NCI-H2196 treated with DMSO at 0.1 percent for 48 hours (cell line): ENCODE measurements at regions not wholly inside any gene's neighbourhood (a gene's known extent, or its start where the extent isn't known, plus 50 kb on each side); places are given as distances from the start of the nearest gene placed in this dataset.

Experiments used
- DNase-seq: peaks from one replicate; lab custom pipeline; 2025; ENCODE audit not compliant: unreplicated experiment; lab: John Stamatoyannopoulos, UW

DNA sequence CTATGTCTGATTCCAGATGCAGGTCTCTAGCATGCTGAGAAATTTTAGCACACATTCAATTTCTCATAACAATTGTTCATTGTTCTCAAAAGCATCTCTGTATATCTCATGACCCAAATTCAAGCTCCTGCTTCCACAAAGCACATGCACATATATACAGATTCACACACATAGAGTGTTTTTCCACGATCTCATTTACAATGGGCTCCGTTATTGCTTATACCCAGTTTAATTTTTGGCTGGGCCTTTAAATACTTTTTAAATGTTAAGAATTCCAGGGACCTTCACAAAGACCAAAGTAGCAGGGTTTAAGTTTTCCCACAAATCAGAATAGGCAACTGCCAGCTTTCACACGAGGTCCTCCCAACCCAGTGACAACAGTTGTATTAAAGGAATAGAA is 333.5 kb upstream of the SEMA6D start:
- DNase-seq = no peak

DNA sequence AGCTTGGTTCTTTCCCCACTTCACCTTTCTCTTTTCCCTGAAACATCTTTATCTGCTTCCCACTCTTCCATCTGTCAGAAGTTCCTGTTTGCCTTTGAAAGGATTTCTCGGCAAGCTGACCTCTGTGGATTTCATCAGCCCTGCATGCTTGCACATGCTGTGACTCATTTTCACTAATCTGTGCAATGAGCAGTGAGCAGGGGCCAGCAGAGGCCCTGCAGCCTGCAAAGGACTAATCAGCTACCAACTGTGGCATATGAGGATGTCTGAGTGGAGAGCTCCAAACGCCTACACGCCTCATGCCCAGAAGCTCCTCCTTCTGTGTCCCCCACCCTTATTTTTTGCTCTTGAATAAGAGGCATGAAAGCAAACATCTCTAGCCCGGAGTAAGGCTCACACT is 333.0 kb upstream of the SEMA6D start:
- no peak for DNase-seq

DNA sequence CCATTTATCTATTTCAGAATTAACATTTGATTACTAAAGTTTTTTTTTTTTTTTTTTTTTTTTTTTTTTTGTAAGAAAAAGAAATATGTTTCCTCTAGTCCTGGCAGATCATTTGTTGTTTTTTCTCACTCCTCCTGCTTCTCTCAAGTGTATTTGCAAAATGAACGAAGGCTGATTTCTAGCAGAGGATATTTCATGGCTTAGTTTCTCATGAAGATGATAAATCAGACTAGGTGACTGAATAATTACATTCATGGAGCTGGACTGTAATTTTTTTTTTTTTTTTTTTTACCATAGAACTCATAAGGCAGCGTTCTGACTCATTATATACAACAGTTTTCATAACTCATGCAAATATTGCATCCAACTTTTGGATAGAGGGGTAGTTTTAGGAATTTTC is 332.5 kb upstream of the SEMA6D start:
- DNase-seq = no peak

DNA sequence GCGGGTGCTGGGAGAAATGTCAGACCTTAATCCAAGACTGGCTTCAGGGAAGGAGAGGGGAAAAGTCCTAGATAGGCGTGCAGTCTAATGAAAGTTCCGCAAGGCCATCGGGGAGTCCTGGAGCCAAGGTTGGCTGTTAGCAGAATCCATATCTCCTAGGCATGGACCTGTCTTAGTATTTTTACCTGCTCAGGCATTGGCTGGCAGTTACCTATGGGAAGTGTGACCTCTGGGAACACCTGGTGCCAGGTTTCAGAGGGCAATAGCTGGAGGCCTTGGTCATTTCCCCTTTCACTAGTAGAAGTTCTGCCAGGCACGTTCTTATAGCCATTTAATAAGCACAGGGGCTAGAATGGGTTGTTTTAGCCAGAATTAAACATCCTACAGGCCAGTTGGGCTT is 330.8 kb upstream of the SEMA6D start:
- DNase-seq = no peak

DNA sequence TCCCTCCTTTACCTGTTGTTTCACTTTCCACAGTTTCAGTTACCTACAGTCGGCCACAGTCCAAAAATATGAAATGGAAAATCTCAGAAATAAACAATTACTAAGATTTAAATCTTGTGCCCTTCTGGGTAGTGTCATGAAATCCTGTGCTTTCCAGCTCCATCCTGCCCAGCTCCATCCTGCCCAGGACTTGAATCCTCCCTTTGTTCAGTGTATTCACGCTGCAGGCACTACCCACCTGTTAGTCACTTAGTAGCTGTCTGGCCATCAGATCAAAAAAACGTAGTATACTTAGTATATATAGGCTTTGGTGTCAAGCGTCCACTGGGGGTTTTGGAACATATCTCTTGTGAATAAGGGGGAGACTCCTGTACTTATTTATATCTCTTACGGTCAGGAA is 329.0 kb upstream of the SEMA6D start:
- no peak for DNase-seq

DNA sequence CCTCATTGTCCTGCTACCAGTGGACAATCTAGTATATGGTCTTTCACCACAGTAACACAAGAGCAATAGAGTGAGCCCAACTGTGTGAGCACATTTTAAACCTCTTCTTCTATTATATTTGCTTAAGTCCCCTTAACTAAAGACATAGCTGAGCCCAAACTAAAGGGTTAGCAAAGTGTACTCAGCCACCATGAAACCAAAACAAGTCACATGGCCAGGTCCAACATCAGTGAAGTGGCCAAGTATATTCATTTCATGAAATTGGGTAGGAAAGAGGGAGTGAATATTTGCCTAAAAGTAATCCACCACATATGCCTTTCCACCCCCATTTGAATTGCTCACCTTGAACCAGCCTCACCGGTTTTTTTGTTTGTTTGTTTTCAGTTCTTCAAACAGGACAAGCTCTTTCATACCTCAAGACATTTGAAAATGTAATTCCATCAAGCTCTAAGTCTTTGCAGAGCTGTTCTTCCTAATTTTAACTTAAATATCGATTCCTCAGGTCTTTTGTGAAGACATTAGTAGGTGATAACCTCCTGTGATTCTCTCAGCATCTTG is 327.0 kb upstream of the SEMA6D start:
- no peak for DNase-seq

DNA sequence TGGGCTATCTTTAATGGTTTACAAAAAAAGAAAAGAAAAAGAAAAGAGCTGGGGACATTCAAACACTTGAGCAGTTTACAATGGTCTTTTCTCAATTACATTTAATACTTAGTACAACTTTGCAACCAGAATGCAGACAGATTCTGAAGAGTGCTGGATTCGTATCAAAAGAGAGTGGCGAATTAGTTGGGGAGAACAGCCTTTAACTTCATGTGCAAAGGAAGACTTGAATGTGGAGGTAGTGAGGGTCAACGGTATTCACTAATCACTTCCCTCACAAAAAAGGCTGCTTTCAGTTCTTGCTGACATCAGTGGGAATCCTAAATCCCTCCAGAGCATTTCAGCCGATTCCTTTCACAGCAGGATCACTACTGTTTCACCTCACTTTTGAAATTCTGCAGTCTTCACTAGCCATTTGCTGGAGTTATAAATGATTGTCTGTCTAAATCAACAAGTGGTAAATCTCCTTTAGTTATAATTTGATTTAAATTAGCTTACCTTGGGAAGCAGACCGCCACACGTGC is 323.0 kb upstream of the SEMA6D start:
- no peak for DNase-seq

DNA sequence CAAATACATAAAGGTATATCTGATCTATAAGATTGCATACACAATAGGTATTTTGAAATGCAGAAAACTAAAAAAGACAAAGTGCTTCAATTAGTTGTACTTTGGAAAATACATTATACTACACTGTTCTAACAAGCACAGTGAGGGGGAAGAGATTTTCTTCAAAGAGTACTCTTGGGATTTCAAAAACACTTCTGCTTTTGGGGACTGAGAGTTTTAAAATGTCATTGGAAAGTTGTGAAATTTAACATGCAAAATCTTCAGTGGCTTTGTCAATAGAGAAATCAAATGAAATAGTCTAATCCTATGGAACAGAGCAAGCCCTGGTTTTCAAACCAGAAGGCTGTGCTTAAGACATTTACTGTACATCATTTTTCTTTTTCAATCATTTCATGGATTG is 322.2 kb upstream of the SEMA6D start:
- DNase-seq = no peak

DNA sequence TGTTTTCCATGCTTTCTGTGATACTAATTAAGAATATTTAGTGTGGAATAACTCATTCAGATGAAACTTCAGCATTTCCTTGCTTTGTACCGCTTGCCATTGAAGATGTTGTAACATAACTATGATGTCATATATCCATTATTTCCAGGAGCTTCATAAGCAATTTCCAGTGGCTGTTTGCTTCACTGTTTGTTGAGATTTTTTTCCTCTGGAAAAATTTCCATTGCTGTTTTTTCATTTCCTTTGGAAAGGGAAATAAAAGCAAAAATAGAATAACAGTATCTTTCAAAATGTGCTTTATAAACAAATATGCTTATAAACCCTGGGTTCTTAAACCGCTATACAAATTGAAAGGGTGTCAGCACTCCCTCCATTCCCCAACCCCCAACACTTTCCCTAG is 319.6 kb upstream of the SEMA6D start:
- DNase-seq = no peak

DNA sequence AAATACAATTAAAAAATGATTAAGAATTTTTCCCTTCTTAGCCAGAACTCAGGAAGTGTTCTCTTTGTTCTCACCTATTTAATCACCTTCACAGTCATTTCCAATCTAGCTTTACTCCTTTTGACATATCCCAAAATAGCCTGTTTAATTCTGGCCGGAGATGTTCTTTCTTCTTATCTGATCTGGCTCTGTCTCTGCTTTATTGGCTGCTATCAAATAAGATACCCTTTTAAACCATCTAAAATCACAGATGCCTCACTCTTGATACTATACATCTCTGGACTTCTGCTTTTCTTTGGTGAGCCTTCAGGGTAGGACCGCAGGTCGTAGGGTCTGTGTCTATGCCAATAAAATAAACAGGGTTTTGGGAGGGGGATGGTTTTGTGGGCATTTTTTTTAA is 319.2 kb upstream of the SEMA6D start:
- no peak for DNase-seq

DNA sequence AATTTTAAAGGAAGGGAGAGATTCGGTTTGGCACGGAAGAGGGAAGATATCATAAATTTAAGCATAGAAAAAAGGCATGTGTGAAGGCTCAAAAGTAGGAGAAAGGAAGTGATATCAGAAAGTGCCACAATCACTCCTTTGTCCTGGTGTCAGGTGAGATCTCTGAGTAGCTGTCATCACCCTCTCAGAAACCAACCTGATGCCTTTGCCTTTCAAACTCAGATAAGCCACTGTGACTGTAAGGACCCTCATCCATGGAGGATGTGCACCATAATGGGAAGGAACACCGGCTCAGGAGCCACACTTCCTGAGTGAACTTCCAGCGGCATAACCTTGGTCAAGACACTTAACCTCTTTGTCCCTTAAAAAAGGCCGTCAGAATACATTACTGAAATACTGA is 318.7 kb upstream of the SEMA6D start:
- no peak for DNase-seq

DNA sequence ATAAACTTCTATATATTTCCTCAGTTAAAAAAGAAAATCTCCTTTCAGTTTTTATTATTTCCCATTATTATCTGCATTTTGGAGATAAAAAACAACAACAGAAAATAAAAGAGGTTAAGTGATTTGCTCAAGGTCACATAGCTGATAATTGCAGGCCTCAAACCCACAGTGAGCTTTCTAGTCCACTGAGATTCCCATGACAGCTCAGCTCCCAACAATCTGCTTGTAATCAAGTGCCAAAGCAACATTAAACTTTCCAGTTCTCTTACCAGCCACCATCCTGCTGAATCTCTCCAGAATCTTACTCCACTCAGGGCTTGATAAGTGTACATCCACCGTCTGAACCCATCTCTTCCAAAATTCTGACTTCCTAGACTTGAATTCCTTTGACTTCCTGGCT is 318.2 kb upstream of the SEMA6D start:
- no peak for DNase-seq

DNA sequence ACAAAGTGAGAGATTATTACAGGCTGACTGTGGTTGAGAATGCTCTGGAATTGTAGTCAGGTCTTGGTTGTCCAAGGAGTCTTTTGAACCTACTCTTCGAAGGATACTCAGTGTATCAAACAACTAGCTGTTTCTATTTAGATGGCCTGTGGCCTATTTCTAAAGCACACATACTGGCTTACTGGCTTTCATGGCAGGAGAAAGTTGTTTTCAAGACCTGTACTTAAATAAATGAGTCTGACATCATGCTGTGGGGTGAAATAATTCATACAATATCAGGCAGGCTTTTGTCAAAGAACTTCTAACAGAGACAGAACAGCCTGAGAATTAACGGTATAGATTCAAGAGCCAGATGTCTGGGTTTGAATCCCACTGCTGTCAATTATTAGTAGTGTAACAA is 316.7 kb upstream of the SEMA6D start:
- DNase-seq = no peak

DNA sequence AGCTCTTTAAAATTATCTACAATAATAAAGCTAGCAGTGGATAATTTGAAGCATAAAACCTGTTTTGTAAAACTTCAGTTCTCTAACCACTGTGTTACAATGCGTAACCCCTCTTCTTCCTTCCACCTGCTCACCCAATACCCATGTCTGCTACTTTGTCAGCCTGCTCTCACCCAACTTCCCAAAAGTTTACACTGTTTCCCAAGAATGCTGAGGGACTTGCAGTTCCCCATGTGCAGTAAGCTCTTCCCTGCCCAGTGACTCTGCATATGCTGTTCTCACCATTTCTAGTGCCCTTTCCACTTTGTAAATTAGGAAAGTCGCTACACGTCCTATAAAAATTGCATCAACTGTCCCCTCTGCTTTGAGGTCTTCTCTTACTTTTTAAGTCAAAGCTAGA is 315.9 kb upstream of the SEMA6D start:
- DNase-seq = no peak

DNA sequence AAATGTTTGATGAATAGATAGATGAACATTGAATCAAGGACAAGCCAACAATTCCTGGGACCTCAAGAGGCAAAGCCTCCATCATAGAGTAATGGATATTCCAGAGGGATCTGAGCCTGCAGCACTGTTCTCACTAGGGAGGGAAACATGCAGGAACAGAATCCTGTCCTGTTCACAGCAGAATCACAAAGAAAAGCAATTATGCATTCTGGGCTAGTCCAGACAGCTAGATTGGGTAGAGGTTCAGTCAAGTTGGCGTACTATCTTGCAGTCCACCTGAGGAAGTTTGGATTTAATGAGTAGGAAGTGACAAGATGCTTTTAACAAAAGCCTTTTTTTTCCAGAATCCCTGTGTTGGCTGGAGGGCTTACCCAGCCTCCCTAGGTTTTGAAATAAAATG is 314.5 kb upstream of the SEMA6D start:
- no peak for DNase-seq

DNA sequence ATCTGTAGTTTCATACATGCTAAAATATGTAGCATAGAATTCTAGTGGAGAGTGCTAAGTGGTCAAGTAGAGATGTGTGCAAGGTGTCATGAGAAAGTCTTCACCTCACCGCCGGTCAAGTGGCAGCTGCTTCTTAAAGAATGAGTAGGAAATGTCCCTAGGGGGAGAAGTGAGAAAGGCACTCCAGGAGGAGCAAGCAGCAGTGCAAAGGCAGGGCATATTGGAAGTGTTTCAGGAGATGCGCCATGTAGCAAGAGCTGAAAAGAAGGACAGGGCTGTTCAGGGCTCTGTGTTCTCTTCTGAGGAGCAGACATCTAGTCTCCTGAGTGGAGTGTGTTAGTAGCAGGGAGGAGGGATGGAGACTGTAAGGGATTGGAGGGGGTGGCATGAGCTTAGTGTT is 312.4 kb upstream of the SEMA6D start:
- DNase-seq = no peak

DNA sequence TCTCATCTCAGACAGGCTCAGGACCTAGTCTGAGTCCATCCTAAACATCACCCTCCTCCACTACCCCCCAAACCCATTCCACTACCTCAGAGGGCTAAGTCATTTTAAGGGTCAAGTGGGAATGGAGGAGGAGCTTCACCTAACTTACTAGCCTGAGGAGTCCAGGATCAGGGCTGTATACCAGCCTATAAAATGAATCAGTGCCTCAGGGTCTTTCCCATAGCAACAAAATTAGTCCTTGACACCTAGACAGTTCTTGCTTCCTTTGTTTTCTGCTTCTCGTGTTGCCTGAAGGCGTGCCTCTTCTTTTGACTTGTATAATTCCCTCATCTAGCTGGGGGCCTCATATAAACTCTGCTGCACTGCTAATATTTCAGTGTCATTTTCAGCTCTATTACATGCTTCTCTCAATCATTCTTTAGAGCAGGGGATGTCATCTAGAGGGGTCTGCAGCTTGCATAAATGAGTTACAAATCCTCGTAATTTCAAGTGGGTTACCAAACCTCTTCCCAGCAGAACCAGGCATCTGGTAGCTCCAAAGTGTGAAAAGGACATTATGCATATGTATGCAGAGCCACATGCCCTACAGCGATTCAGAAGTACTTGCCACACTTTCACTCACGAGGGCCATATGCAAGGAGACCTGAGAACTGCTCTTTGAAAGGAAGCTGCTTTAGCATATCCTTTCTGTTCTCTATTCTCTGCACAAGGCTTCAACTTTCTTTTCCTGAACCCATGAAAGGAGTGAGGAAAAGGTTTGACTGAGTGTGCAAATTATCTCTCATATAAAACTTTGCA is 311.7 kb upstream of the SEMA6D start:
- DNase-seq = no peak

DNA sequence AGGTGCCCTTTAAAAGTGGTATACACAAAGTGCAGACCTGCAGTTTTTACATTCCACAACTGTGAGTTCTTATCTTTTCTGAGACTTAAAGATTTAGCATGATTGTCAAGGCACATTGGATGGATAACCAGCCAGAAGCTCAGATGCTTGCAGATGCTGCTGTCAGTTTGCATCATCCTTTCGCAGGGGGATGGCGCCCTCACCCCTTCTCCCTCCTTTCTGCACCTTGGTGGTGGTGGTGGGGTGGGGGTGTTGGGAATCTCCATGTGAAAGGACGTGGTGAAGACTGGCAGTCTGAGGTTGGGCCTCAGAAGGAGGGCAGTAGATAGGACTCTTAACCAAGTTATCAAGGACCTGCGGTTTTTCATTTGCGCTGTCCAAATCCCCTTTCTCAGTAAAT is 309.6 kb upstream of the SEMA6D start:
- DNase-seq = no peak

DNA sequence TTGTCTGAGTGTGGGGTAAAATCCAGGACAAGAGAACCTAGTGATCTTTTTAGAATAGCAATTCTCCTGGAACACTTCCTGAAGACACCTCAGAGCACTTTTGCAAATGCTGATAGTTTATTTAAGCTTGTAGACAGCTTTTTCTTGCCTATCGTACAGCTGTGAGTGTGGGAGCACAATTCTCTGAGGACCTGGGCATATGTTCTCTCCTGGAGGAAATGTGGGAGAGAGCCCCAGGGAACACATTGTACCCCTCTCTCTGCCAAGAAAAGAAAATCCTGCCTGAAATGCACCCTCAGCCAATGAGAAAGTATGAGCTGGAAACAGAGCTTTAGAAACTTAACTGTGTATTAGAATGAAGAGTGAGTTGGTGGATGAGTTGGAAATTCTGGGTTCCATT is 308.3 kb upstream of the SEMA6D start:
- no peak for DNase-seq

DNA sequence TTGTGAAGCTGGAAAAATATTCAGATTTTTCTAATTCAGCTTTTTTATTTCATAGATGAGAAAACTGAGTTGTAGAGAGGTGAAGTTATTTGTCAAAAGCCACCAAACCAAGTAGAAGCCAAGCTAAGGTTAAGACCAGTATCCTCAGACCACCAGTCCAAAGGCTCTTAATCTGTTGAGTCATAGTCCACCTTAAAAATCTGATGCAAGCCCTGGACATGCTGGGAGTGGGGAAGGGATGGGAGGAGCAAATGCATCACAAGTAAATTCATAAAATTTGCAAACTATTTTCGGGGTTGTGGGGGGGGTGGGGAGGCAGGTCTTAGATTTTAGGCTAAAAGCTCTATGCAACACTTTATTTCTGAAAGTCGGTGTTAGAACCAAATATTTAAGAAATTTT is 307.7 kb upstream of the SEMA6D start:
- no peak for DNase-seq

DNA sequence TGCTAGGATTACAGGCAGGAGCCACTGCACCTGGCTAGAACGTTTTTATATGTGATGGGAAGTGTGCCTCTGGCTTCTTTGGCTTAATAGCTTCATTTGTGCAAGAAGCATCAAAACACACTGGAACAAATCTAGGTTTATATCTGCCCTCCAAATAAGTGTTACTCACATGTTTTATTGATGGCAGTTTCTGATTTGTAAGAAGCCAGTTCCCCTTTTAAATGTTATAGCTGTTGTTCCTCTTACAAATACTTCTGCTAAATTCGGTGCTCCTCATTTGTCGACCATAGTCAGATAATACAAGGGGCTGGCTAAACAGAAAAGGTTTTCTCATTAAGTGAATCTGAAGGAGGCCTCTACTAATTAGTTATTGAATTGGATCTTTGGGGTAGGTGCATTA is 307.1 kb upstream of the SEMA6D start:
- no peak for DNase-seq

DNA sequence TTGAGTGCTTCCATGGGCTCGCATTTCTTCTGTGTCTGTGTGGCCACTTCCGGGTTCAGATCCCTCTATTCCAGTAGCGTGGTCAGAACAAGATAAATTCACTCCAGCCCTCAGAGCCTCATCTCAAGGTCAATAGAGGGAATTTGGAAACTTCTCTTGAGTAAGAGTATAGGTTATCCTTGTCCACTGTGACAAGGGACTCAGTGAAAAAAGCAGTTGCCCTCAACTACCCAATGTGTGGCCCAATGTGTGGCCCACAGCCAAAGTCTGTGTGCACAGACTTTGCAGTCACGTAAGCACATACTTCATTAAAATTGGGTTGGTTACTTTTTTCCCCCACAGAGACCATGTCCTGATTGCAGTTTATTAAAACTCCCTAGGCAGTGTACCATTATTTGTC is 305.6 kb upstream of the SEMA6D start:
- DNase-seq = no peak

DNA sequence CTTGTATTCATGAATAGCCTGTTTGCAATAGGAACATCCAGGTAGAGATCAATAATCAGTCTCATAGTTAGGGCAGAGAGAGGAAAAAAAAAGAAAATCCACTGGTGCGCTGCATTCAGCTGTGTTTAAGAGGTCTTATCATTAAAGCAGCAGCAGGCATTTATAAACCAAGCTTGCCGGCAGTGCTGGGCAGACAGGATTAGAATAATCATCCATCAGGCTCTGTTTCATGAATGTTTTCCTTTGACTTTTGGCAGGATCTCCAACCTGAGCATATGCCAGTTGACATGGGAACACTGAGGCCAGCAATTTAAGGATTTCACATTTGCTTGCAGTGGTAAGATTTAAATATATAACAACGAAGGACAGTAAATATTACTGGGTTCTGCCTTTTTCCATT is 305.2 kb upstream of the SEMA6D start:
- DNase-seq = no peak
